ENCODE measurements at regions not wholly inside any gene's neighbourhood (a gene's known extent, or its start where the extent isn't known, plus 50 kb on each side); places are given as distances from the start of the nearest gene placed in this dataset.

DNA sequence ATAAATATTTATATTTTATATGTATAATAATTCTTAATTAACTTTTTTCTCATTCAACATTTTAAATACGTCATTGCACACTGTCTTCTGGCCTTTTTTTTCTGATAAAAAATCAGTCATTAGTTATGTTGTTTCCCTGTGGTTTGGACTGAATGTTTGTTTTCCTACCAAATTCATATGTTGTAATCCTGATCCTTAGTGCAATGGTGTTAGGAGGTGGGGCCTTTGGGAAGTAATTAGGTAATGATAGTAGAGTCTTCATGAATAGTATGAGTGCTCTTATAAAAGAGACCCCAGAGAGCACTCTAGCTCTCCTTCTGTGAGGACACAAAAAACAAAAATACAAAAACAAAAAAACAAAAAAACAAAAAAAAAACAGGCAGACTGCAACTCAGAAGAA, 117.2 kb downstream of the GASK1B start:
- ChIA-PET POLR2A (no interaction called here), CTCF (no interaction called here)
- H3K9ac ChIP-seq (ENCODE audit: low read length): no peak overlapping the region
- H3K9me3 Mint-ChIP-seq (ENCODE audit: insufficient read depth): peaks cover 4% of the 10 kb centered on the region
- ATAC-seq (ENCODE audit: low read depth) (no peak), DNase-seq (no peak)
- H3K4me3 Mint-ChIP-seq: no peak overlapping the region
- H3K9me3 ChIP-seq (ENCODE audit: control extremely low read depth in 1 of 3, control insufficient read depth in 2 of 3, insufficient read depth in 1 of 3, low read length in 2 of 3): peaks cover 0 to 1% (median 0%) of the 10 kb centered on the region in 3 donors
- H4K20me1 ChIP-seq (ENCODE audit: control insufficient read depth, insufficient read depth, low read length, poor library complexity, severe bottlenecking): no peaks in the 10 kb centered on the region
- H3K27me3 Mint-ChIP-seq: no peaks in the 10 kb centered on the region
- H3K4me1 Mint-ChIP-seq: no peaks in the 10 kb centered on the region
- no CpG with 5 or more reads among the region's 1 CpG for WGBS (ENCODE audit: insufficient coverage)
- no peak overlapping the region for H3K27ac ChIP-seq (ENCODE audit: low read length in 2 of 2)
- H3K4me2 ChIP-seq (replicated peaks; ENCODE audit: low read depth, low read length, poor library complexity, severe bottlenecking): no peak overlapping the region
- no peaks in the 10 kb centered on the region for H3K4me1 ChIP-seq (ENCODE audit: control insufficient read depth in 2 of 2, insufficient read depth in 2 of 2, low read length in 2 of 2)
- no peak overlapping the region for H3K4me3 ChIP-seq (ENCODE audit: control extremely low read depth in 1 of 5, extremely low read depth in 1 of 5, insufficient read depth in 1 of 5, low read depth in 2 of 5, low read length in 4 of 5)
- no peaks in the 10 kb centered on the region for H3K36me3 ChIP-seq (replicated peaks in 1 of 2; ENCODE audit: control extremely low read depth in 1 of 2, control insufficient read depth in 1 of 2, extremely low read depth in 1 of 2, insufficient read depth in 2 of 2, low read length in 1 of 2)
- no peak overlapping the region for H3K27ac Mint-ChIP-seq
- no peaks in the 10 kb centered on the region for H3K79me2 ChIP-seq (ENCODE audit: control insufficient read depth, insufficient read depth, low read length)
- H2AFZ ChIP-seq (ENCODE audit: insufficient read depth, low read depth, low read length, poor library complexity, severe bottlenecking): no peak overlapping the region
- TF ChIP-seq, protein P1, sequence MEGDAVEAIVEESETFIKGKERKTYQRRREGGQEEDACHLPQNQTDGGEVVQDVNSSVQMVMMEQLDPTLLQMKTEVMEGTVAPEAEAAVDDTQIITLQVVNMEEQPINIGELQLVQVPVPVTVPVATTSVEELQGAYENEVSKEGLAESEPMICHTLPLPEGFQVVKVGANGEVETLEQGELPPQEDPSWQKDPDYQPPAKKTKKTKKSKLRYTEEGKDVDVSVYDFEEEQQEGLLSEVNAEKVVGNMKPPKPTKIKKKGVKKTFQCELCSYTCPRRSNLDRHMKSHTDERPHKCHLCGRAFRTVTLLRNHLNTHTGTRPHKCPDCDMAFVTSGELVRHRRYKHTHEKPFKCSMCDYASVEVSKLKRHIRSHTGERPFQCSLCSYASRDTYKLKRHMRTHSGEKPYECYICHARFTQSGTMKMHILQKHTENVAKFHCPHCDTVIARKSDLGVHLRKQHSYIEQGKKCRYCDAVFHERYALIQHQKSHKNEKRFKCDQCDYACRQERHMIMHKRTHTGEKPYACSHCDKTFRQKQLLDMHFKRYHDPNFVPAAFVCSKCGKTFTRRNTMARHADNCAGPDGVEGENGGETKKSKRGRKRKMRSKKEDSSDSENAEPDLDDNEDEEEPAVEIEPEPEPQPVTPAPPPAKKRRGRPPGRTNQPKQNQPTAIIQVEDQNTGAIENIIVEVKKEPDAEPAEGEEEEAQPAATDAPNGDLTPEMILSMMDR (IDR thresholded peaks at IDR 0.05): no peak
- TF ChIP-seq EZH2 (IDR thresholded peaks at IDR 0.05; ENCODE audit: borderline replicate concordance, insufficient read depth, low read depth, low read length, poor library complexity, severe bottlenecking): no peak
- no peaks in the 10 kb centered on the region for H3K27me3 ChIP-seq (replicated peaks in 1 of 4; ENCODE audit: control extremely low read depth in 1 of 4, control insufficient read depth in 3 of 4, insufficient read depth in 4 of 4, low read length in 3 of 4)
- intact Hi-C loops (cut with micrococcal nuclease): no loop called here

DNA sequence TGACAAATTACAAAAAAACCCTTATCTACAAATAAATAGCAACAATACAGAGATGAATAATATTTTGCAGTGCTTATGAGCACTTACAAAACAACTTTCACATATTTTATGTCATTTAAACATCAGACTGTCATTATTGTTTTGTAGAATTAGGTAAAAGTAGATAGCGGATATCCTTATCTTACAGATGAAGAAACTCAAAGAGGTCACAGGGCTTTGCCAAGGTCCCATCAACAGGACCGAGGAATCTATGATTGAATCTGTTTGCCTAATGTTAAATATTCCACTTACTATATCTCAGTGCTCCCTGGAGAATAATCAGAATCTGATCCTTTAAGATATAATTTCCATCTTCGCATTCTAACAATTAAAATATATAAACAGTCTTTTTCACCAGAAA, 119.0 kb downstream of the GASK1B start:
- TF ChIP-seq EZH2 (IDR thresholded peaks at IDR 0.05; ENCODE audit: borderline replicate concordance, insufficient read depth, low read depth, low read length, poor library complexity, severe bottlenecking): no peak
- TF ChIP-seq, protein P1 (IDR thresholded peaks at IDR 0.05): no peak
- WGBS (ENCODE audit: insufficient coverage): no CpG with 5 or more reads among the region's 3 CpGs
- H3K27me3 ChIP-seq (replicated peaks in 1 of 4; ENCODE audit: control extremely low read depth in 1 of 4, control insufficient read depth in 3 of 4, insufficient read depth in 4 of 4, low read length in 3 of 4): no peaks in the 10 kb centered on the region
- no peak overlapping the region for H3K4me3 ChIP-seq (ENCODE audit: control extremely low read depth in 1 of 5, extremely low read depth in 1 of 5, insufficient read depth in 1 of 5, low read depth in 2 of 5, low read length in 4 of 5)
- no peak overlapping the region for H3K4me2 ChIP-seq (replicated peaks; ENCODE audit: low read depth, low read length, poor library complexity, severe bottlenecking)
- no peaks in the 10 kb centered on the region for H3K4me1 ChIP-seq (ENCODE audit: control insufficient read depth in 2 of 2, insufficient read depth in 2 of 2, low read length in 2 of 2)
- H3K79me2 ChIP-seq (ENCODE audit: control insufficient read depth, insufficient read depth, low read length): no peaks in the 10 kb centered on the region
- H3K9me3 ChIP-seq (ENCODE audit: control extremely low read depth in 1 of 3, control insufficient read depth in 2 of 3, insufficient read depth in 1 of 3, low read length in 2 of 3): peaks cover 0 to 1% (median 0%) of the 10 kb centered on the region in 3 donors
- H3K27me3 Mint-ChIP-seq: no peaks in the 10 kb centered on the region
- intact Hi-C loops (cut with micrococcal nuclease): no loop called here
- H3K27ac ChIP-seq (ENCODE audit: low read length in 2 of 2): no peak overlapping the region
- no peaks in the 10 kb centered on the region for H3K4me1 Mint-ChIP-seq
- H3K27ac Mint-ChIP-seq: no peak overlapping the region
- no peaks in the 10 kb centered on the region for H3K36me3 ChIP-seq (replicated peaks in 1 of 2; ENCODE audit: control extremely low read depth in 1 of 2, control insufficient read depth in 1 of 2, extremely low read depth in 1 of 2, insufficient read depth in 2 of 2, low read length in 1 of 2)
- POLR2A ChIA-PET: no interaction called here
- H3K9ac ChIP-seq (ENCODE audit: low read length): no peak overlapping the region
- ATAC-seq (ENCODE audit: low read depth) (no peak), DNase-seq (no peak)
- no peak overlapping the region for H3K4me3 Mint-ChIP-seq
- no peak overlapping the region for H2AFZ ChIP-seq (ENCODE audit: insufficient read depth, low read depth, low read length, poor library complexity, severe bottlenecking)
- CTCF ChIA-PET: no interaction called here
- no peaks in the 10 kb centered on the region for H4K20me1 ChIP-seq (ENCODE audit: control insufficient read depth, insufficient read depth, low read length, poor library complexity, severe bottlenecking)
- peaks cover 6% of the 10 kb centered on the region for H3K9me3 Mint-ChIP-seq (ENCODE audit: insufficient read depth)

All from B cell (primary cell).